Dedifferentiated amniotic fluid mesenchymal stem cell (primary cell): ENCODE measurements at regions not wholly inside any gene's neighbourhood (a gene's known extent, or its start where the extent isn't known, plus 50 kb on each side); places are given as distances from the start of the nearest gene placed in this dataset.

ENCODE experiments used
- DNase-seq: peaks from one replicate; pipeline ENCODE4 v3.0.0-alpha.2; 2016; ENCODE audit errors: extremely low spot score

DNA sequence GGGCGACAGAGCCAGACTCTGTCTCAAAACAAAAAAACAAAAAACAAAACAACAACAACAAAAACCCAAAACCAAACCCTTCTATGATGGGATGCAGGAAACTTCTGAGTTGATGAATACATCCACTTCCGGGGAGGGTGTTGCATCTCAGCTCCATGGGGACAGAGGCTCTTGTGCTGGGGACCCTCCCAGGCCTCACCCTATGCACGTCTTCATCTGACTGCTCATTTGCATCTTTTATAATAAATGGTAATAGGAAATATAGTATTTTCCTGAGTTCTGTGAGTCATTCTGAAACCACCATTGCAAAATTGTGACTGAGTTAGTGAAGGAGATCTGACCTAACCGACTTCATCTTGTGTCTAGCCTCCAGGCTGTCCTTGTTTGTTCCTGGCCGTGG lies 109.5 kb upstream of the SLC28A3 start:
- no peak for DNase-seq

DNA sequence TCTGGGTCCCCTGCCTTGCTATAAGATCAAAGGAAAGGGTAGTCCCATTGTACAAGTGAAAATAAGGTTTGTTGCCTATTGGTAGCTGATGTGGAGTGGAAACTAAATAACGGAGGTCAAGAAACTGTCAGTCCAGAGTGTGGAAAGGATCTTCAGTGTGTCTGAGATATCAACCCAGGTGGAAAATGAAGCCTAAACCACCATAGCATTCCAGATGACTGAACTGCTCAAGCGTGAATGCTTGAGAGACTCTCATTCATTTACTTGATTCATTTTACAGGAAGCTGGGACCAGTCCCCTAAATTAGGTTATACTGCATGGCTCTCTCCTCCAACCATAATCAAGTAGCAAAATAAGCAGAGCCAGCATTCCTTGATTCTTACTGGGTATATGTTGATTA lies 116.0 kb upstream of the SLC28A3 start:
- DNase-seq = no peak

DNA sequence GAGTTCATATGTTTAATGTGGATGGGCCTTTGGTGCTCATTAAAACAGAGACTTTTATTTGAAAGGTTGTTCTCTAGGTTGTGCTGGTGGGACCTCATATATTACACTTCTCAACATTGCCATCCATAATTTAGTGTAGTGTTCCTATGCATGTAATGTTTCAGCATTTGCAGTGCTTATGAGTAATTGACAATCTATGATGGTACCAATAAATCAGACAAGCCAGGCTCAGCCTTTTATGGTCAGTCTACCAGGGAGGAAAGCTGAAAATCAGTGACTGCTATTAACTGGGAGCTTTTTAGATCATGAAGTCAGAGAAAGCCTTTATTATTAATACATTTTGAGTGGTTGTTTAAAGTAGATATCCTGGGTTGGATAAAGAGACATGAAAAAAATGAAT lies 120.1 kb upstream of the SLC28A3 start:
- no peak for DNase-seq

DNA sequence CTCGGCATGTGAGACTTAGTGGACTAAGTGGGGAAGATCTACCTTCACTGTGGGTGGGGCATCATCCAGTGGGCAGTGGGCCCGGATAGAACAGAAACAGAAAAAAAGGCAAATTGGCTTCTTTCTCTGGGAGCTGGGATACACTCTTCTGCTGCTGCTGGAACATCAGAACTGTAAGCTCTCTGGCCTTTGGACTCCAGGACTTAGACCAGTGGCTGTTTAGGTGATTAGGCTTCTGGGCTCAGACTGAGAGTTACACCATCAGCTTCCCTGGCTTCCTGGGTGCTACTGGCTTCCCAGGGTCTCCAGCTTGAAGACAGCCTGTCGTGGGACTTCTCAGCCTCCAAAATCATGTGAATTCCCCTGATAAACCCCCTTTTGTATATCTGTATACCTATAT lies 122.7 kb upstream of the SLC28A3 start:
- no peak for DNase-seq

DNA sequence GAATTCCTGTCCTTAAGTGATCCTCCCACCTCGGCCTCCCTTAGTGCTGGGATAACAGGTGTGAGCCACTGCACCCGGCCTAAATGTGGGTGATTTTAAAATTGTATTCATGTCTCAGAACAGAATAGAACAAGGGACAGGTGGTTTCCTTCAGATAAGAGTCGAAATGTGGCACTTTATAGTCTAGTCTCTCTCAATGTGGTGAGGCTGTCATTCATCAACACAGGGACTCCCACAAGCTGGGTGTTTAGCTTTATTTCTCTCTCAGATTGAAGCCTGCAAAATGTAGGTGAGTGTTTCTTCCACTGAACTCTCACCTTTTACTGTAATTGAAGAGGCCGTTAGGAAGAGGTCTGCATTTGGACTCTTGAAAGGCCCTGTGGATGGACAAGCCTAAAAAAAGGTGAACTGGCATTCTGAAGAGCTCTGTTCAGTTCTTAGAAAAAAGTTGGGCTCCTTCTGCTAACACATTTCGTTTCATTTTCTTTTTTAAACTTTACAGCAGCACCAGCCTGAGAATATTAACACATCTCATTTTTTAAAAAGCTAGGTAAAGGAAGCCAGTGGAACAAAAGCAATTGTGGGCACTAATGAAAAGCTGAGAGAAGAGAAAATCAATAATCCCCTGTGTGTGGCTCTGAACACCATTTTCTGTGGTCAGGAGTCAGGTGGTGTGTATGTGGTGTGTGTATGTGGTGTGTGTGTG lies 126.2 kb upstream of the SLC28A3 start:
- no peak for DNase-seq

DNA sequence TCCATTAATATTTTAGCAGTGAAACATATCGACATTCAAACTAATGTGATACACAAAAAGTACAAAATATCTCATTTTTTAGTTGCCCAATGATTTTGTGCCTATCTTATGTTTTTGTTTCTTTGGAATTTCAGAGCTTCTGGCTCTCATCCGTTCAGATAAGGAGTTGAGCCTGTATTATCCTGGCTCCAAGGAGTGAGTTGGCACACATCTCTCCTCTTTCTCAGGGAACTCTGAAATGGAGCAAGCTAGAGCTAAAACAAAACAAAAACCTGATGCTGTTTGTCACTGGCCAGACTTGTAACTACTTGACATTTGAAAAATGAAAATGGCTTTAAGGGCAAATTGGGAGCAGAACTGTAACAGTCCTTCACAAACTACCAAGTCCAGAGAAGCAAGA lies 131.3 kb upstream of the SLC28A3 start:
- no peak for DNase-seq

DNA sequence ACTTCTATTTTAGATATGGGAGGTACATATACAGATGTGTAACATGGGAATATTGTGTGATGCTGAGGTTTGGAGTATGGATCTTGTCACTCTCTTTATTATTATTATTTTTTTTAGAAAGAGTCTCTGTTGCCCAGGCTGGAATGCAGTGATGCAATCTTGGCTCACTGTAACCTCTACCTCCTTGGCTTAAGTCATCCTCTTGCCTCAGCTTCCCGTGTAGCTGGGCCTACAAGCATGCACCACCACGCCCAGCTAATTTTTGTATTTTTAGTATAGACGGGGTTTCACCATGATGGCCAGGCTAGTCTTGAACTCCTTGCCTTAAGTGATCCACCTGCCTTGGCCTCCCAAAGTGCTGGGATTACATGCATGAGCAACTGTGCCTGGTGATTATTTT lies 138.4 kb upstream of the SLC28A3 start:
- DNase-seq = no peak

DNA sequence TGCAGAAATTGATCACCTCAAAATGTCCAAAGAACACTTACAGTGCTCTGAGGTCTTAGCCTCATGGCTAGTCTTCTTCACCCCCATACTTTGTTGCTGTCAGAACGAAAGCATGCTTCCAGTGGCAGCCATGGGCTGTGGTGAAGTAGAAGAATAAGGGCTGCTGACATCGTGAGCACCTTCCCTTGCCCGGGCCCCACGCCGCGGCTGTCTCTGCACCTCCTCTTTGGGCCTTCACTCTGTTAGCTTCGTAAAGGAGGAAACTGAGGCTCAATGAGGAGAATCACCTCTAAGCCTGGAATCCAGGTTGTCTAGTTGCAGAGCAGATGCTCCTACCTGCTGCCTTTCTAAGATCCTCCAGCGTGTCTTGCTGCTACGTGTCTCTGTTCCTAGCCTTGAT lies 139.5 kb upstream of the SLC28A3 start:
- no peak for DNase-seq

DNA sequence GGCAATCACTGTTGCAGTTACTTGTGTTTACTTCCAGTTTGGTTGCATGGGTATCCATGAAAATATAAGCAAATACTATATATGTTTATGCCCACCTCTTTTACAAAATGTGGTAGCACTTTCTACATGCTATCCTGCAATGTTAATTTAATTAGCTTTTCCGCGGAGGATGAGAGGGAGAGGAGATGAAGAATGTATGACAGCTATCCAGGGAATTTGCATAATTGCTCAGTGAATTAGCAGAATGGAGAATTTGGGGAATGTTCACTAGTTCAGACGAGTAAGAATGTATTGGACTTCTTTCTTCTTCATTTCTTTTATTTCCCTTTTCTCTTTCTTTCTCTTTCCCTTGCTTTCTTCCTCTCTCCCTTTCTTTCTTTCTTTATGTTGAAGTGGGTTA lies 140.7 kb upstream of the SLC28A3 start:
- DNase-seq = no peak

DNA sequence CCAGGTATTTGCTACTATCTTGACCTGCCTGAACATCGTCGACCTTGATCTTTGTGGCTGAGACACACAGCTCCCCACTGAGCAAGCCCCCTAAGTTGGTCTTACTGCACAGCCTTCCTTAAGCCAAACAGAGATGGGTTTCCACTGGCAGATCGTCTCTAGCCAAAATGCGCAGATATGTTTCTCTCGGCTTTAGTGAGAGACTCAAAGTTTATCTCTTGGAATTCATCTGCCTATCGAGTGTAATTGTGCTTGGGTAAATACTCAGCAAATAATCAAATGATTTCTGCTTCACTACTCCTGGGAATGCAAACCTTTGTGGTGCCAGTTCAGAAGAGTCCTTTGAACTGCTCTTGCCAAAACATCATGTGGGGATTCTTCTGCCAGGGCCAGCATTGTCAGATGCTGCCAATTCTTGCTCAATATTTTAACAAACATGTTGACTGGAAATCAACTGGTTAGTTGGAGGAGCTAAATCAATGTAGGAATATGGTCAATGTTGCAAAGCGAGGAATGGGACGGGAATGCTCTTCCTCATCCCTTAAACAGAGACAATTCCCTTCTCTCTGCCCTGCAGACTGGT lies 141.2 kb upstream of the SLC28A3 start:
- DNase-seq = no peak

DNA sequence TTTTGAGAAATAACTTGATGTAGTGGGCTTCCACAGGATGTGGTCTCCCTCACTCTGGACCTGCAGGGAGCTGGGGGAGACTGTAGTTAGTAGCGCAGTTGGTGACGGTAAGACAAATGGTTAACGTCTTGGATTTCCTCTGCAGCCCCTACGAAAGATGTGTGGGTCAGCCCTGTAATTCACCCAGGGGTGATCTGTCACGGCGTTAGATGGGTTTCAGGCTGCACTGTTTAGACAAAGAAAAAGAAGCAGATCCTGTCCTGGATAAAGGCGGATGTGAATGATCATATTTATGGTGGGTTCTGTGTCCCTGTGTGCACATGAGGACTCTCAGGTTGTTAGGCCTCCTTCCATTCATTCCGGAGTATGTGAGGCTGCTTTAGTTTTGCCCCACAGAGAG lies 142.0 kb upstream of the SLC28A3 start:
- no peak for DNase-seq

DNA sequence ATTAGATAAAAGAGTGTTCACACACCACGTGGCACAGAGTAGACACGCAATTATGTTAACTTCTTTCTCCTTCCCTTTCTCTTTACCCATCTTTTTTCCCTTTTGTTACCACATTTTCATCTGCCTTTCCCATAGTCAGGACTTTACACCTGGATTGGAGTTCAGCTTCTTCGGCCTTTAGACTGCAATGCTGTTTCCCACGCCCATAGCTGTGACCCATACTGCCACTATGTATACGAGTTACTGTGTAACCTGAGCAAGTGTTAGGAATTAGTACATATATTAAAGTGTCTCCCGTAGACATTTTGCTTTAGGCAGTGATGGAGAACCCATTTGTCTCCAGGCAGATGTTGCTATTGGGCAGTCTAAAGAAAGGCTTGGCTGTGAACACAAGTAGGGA lies 143.6 kb upstream of the SLC28A3 start:
- no peak for DNase-seq

DNA sequence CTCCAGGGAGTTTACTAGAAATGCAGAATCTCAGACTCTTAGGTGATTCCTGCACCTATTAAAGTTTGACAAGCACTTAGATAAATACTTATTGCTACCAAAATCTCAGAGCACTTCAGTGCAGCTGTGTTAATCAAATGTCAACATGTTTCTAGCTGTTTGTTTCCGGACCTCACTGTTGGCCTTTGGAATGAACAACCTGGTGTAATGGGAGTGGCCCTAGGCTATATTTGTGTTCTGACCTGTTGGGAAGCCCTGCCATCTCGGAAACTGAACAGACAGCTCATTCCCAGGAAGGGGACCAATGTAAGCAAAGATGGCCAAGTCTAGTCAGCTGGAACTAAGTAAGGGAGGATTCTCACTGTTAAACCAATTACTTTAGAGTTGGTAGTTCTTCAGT lies 145.0 kb upstream of the SLC28A3 start:
- no peak for DNase-seq

DNA sequence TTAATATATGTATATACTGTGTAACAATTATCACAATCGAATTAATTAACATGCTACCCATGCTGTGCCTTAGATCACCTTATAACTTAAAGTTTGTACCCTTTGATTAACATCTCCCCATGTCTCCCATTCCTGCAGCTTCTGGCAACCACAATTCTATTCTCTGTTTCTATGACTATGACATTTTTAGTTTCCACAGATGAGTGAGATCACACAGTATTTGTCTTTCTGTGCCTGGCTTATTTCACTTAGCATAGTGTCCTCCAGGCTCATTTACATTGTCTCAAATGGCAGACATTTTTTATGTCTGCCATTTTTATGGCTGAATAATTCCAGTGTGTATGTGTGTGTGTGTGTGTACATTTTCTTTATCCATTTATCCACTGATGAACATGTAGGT lies 146.1 kb upstream of the SLC28A3 start:
- no peak for DNase-seq

DNA sequence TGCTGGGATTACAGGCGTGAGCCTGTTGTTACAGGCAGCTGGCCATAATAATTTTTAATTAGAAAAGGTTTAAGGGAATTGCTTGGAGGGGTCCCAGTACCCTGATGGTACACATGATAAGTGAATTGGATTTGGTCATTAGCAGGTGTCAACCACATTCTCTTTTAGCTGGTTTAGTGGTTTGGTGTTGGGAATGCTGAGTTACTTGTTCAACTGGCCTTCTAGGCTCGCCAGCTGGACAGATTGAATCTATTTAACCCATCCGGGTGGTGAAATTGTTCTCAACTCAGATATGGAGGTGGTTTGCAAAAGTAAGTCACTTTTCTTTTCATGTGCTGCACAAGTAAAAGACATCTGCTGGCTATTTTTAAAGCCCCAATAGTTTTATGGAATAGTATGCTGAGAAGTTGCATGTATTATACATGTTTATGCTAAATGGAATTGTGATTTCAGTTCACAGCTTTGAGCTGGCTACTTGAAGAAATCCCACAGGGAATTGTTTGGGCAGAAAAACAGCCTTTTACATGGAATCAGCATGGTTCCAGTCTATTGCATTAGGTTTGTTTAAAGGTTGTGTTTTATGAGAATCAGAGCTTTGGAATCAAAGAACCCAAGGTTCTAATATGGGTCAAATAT lies 149.8 kb upstream of the SLC28A3 start:
- DNase-seq = no peak

DNA sequence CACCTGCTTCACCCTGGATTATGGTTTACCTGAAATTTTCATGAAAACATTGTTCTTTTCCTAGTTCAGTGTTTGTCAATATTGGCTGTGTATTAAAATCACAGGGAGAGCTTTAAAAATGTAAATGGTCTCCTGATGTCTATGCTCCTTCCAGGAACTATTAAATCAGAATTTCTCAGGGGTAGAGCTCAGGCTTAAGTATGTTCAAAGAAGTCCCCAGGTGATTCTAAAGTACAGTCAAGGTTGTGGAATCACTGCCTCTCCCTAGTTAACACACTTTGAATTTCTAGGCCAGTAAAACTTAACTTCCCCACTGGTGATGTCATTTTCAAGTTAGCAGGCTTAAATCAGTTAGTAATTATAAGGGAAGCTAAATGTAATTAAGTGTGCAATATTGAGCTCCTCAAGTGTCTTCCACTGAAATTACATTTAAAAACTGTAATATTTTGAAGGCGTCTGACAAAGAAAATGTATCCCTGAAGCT lies 150.3 kb upstream of the SLC28A3 start:
- DNase-seq = no peak

DNA sequence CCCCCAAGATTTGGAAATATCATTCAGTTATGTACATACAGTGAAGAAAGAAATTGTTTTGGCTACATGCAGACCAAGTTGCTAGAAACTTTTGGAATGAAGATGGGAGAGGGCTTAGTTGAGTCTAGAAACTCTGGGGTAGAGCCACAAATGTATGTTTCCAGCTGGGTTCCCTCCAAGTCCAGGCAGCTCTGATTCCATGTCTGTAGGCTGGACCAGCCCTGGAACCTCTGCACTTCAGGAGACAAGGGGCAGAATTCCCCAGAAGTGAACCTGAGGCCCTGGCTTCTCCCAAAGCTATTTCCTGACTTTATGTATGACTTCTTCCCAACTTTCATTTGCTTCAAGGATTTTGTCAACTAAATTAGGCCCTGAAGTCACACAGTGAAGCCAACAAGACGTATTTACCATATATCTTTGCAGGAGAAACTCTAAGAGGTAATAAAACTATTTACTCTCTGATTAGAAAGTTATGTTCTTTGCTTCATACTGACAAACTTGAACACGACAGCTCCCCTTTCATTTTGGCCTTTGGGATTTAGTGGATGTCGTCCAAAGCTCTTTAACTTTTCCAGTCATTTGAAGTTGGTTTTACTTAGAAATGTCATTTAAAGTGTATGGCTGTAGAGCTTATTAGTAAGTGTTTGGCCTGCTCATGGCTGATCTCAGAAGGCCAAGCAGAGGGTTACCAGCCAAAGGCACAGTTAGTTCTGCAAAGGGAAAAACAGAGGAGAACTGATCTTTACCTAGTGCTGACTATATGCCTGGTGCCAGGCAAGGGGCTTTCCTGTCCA lies 152.0 kb upstream of the SLC28A3 start:
- DNase-seq = no peak

DNA sequence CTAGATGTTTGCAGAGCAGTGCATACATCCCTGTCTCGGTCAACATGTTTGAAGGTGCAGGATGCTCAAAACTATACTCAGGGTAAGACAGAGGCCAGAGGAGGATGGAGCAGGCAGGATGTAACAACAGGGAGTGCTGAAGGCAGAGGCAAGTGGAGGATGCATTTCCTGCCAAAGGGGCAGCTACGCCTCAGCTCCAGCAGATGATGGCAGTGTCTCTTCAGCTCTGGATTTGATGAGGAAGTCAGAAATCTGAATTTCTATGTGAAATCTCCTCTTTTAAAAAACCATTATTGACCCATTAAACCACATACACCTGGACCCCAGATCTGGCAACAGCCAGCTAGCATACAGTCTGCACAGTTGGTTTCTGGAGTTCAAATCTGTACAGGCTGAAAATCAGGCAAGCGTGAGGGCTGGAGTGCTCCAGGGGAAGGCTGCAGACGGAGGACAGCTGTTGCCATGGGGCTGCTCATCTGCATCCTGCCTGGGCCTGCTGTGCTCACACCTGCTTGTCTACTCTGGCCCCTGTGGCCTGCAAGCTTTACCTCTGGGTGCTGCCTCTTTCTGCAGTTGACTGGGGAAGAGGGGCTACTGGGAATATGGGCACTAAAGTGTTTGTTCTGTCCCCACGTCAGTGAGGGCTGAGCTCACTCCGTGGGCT lies 152.9 kb upstream of the SLC28A3 start:
- no peak for DNase-seq

DNA sequence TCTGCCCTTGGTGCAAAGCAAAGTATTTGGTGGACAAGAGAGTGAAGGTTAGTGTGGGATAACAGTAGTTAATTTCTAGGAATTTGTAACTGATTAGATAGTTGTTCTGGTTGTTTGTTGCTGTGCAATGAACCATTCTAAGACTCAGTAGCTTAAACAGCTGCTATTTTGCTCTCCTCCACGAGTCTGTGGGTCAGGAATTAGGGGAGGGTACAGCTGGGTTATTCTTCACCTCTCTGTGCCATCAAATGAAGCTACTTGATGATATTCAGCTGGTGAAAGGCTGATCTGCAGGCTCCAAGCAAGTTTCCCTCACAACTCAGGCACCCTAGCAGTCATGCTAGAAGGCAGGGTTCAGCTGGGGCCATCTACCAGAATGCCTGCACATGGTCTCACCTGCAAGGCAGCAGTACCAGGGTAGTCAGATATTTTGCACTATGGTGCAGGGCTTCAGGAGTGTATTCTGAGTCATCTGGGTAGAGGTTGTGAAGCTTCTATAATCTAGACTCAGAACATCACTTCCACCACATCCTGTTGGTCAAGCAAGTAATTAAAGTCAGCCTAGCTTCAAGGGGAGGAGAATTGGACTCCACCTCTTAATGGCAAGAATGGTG lies 159.5 kb upstream of the SLC28A3 start:
- DNase-seq = no peak

DNA sequence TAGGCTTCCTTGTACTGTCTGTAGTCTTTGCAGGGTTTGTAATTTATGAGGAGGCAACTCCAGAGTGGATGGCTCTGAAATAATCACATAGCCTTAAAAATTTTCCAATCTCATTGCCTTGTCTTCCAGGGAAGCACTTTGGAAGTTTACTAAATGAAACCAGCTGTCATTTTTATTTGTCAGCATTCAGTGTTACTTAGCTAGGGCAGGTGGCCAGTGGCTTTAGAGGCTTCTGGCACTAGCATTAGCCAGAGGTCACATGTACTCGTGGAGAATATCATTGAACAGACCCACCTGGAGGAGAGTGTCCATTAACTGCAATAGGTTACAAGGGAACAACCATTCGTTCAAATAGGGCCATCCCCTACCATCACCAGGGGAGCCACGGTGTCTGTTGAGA lies 160.3 kb upstream of the SLC28A3 start:
- no peak for DNase-seq

DNA sequence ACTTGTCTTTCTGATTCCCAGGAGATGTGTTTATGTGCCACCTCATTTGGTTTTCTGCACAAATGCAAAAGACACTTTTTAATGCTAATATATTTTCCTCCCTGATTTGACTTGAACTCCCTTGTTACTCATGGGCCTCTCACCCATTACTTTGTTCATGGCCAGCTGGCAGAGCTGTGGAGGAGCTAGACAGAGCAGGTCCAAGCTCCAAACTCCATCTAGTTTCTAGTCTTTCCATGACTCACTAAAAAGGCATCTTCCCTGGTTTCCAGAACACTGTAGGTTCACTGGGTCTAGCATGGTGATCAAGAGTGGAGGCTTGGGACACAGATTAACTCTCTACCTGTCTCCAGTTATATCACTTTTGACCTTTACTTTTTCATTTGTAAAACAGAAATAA lies 161.0 kb upstream of the SLC28A3 start:
- DNase-seq = no peak

DNA sequence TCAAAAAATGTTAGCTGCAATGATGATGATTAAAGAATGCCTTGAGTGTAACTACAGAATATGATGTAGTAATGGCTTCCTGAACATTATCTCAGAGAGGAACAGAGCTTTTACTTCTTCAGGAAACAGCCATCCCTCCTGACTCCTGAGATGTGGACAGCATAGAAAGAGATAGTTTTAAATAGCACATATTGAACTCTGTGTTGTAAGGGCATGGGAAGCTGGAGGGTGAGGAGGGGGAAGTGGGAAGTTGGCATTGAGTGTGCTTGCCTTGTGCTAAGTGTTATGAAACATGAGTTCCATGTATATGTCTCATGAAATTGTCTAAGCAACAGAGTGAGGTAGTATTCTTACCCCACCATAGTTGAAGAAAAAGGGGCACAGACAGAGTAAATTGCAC lies 161.5 kb upstream of the SLC28A3 start:
- DNase-seq = no peak
